Left ventricle myocardium inferior (tissue), 1 donor: ENCODE measurements at regions not wholly inside any gene's neighbourhood (a gene's known extent, or its start where the extent isn't known, plus 50 kb on each side); places are given as distances from the start of the nearest gene placed in this dataset.

Experiments
- DNase-seq: peaks from one replicate; pipeline ENCODE4 v3.0.0-alpha.2; 2020
- H3K27ac ChIP-seq: fragments of 200-600 bp; replicated peaks from 2 replicates; pipeline ENCODE4 v1.8.0; 2021
- H3K27me3 ChIP-seq: fragments of 200-600 bp; 2 replicates; pipeline ENCODE4 v1.8.0; 2021; ENCODE audit warnings: low read depth
- H3K36me3 ChIP-seq: fragments of 200-600 bp; 2 replicates; pipeline ENCODE4 v1.8.0; 2021
- H3K4me1 ChIP-seq: fragments of 200-600 bp; 2 replicates; pipeline ENCODE4 v1.8.0; 2021
- H3K4me3 ChIP-seq: fragments of 200-600 bp; 2 replicates; pipeline ENCODE4 v1.8.0; 2021; ENCODE audit warnings: mild to moderate bottlenecking, moderate library complexity
- H3K9me3 ChIP-seq: fragments of 200-600 bp; replicated peaks from 2 replicates; pipeline ENCODE4 v1.8.0; 2021
- intact Hi-C: fragments of 100-400 bp; cut with micrococcal nuclease; formaldehyde crosslinking; loops from one replicate; pipeline ENCODE4 v1.11.0; 2022
- TF ChIP-seq, protein P1 (sequence below): fragments of 200-600 bp; IDR thresholded peaks from 2 replicates; pipeline ENCODE4 v1.8.0; 2021; ENCODE audit warnings: antibody characterized with exemption, mild to moderate bottlenecking, borderline replicate concordance
- donor health status: DM: no; HTN: yes; CAD: no; lungs with severe emphysema.

DNA sequence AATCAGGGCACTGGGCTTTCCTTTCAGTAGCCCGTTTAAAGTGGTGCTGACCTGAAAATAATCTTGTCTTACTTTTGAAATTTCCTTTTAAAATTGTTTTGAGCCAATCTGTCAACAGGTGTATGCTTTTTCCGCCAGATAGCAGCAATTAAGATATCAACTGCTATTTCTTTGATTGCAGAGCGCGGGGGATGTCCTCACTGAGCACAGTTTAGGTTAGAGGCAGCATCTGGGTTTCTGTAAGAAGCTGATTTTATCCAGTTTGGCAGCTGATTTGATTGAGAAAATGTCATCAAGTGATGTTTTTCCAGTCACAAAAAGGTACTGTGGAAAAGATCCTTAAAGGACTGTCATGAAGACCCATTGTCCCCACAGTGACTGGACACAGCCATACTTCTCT is 371.8 kb downstream of the ADAMTS20 start:
- TF ChIP-seq, protein P1, sequence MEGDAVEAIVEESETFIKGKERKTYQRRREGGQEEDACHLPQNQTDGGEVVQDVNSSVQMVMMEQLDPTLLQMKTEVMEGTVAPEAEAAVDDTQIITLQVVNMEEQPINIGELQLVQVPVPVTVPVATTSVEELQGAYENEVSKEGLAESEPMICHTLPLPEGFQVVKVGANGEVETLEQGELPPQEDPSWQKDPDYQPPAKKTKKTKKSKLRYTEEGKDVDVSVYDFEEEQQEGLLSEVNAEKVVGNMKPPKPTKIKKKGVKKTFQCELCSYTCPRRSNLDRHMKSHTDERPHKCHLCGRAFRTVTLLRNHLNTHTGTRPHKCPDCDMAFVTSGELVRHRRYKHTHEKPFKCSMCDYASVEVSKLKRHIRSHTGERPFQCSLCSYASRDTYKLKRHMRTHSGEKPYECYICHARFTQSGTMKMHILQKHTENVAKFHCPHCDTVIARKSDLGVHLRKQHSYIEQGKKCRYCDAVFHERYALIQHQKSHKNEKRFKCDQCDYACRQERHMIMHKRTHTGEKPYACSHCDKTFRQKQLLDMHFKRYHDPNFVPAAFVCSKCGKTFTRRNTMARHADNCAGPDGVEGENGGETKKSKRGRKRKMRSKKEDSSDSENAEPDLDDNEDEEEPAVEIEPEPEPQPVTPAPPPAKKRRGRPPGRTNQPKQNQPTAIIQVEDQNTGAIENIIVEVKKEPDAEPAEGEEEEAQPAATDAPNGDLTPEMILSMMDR = no peak
- peaks cover 6% of the 10 kb centered on the region for H3K4me1 ChIP-seq
- no peaks in the 10 kb centered on the region for H3K9me3 ChIP-seq
- no peaks in the 10 kb centered on the region for H3K36me3 ChIP-seq
- no peaks in the 10 kb centered on the region for H3K27me3 ChIP-seq
- no peak overlapping the region for H3K27ac ChIP-seq
- intact Hi-C loops = no loop called here
- H3K4me3 ChIP-seq = no peak overlapping the region
- no peak for DNase-seq

DNA sequence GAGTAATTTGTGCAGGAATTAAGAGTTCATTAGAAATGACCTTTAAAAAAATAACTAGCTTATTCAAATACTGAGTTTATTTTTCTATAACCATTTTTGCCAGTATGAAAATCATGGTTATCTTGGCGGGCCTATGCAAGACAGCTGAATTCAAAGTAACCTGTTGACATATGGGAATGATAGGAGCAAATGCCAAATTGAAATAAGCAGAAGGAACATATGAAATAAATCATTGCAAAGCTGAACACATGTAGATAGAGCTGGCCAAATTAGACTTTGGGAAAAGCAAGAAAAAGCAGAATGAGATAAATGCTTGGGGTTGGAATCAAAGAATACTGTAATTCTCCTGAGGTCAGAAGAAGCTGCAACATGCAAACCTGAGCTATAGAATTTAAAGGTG is 372.5 kb downstream of the ADAMTS20 start:
- Histone ChIP-seq H3K4me1 (peaks cover 6% of the 10 kb centered on the region), H3K36me3 (no peaks in the 10 kb centered on the region), H3K27me3 (no peaks in the 10 kb centered on the region), H3K4me3 (no peak overlapping the region), H3K27ac (no peak overlapping the region), H3K9me3 (no peaks in the 10 kb centered on the region)
- intact Hi-C loops = no loop called here
- no peak for DNase-seq
- TF ChIP-seq, protein P1 = no peak

GRCh38 chr12:43177276-43177675 is 374.7 kb downstream of the ADAMTS20 start:
- intact Hi-C loops = no loop called here
- Histone ChIP-seq H3K27ac (no peak overlapping the region), H3K4me3 (no peak overlapping the region), H3K4me1 (peaks cover 6% of the 10 kb centered on the region), H3K36me3 (no peaks in the 10 kb centered on the region), H3K27me3 (no peaks in the 10 kb centered on the region), H3K9me3 (no peaks in the 10 kb centered on the region)
- TF ChIP-seq, protein P1 = no peak
- no peak for DNase-seq

- no peaks in the 10 kb centered on the region for H3K36me3 ChIP-seq
- no peaks in the 10 kb centered on the region for H3K4me1 ChIP-seq
- H3K27ac ChIP-seq = no peak overlapping the region
- TF ChIP-seq, protein P1 = no peak
- no peaks in the 10 kb centered on the region for H3K9me3 ChIP-seq
- intact Hi-C loops = no loop called here
- no peaks in the 10 kb centered on the region for H3K27me3 ChIP-seq
- DNase-seq = no peak
- no peak overlapping the region for H3K4me3 ChIP-seq
These were observed 382.8 kb downstream of the ADAMTS20 start for GRCh38 chr12:43169115-43169681.

GRCh38 chr12:43167691-43168090 is 384.3 kb downstream of the ADAMTS20 start:
- H3K27ac ChIP-seq = no peak overlapping the region
- intact Hi-C loops = no loop called here
- no peak overlapping the region for H3K4me3 ChIP-seq
- no peaks in the 10 kb centered on the region for H3K27me3 ChIP-seq
- H3K36me3 ChIP-seq = no peaks in the 10 kb centered on the region
- H3K9me3 ChIP-seq = no peaks in the 10 kb centered on the region
- no peak for DNase-seq
- no peaks in the 10 kb centered on the region for H3K4me1 ChIP-seq
- TF ChIP-seq, protein P1 = no peak
